GM12891 (cell line): ENCODE measurements at regions not wholly inside any gene's neighbourhood (a gene's known extent, or its start where the extent isn't known, plus 50 kb on each side); places are given as distances from the start of the nearest gene placed in this dataset.

Experiments used
- DNase-seq: peaks from one replicate; pipeline ENCODE4 v3.0.0; 2011; ENCODE audit warnings: low spot score; ENCODE audit not compliant: insufficient read length
- FAIRE-seq: peaks from 2 replicates; lab custom pipeline; 2011; peaks lifted over from hg19 to GRCh38; lab: Jason Lieb, UNC
- PAX5 ChIP-seq: IDR thresholded peaks from 2 replicates; pipeline ENCODE4 v1.6.1; 2011; ENCODE audit warnings: low read length, moderate library complexity, mild to moderate bottlenecking; ENCODE audit not compliant: insufficient read depth, severe bottlenecking
- POLR2A ChIP-seq: IDR thresholded peaks from 2 replicates; pipeline ENCODE4 v1.6.1; 2011; ENCODE audit warnings: low read depth, low read length, control low read depth
- POLR2AphosphoS5 ChIP-seq: IDR thresholded peaks from 2 replicates; pipeline ENCODE4 v1.6.1; 2011; ENCODE audit warnings: low read depth, low read length, control low read depth
- POU2F2 ChIP-seq: IDR thresholded peaks from 2 replicates; pipeline ENCODE4 v1.6.1; 2011; ENCODE audit warnings: low read depth, mild to moderate bottlenecking, control low read depth, low read length, moderate library complexity
- SPI1 ChIP-seq: IDR thresholded peaks from 2 replicates; pipeline ENCODE4 v1.6.1; 2011; ENCODE audit warnings: low read depth, low read length, control low read depth
- TAF1 ChIP-seq: IDR thresholded peaks from 2 replicates; pipeline ENCODE4 v1.6.1; 2011; ENCODE audit warnings: low read depth, low read length, control low read depth

DNA sequence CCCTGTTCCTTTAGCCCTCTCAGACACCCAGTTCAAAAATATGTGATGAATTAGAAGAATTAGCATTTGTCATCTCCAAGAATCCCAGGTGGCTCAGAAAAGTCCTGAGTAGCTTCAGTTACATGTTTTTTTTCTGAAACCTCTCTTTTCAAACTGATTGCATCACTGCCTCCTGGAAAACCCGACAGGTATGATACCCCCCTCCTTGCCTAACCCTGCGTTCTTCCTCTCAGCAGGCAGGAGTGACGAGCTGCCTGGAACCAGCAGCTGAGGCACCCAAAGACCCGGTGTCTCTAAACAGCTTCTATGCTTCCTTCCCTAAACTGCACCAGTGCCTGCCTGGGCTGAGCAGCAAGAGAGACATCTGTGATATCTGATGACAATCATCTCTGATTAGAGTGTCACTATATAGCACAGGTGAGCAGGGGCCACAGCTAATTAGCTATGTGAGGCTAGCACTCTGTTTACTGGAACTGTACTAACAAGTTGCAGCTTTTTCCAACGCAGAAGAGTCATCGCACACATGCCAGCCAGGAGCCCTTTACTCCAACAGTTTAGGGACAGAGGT is 376.4 kb upstream of the ATP5MC3 start:
- no peak for DNase-seq
- no peak for TF ChIP-seq POLR2AphosphoS5
- TF ChIP-seq POU2F2: no peak
- no peak for FAIRE-seq

DNA sequence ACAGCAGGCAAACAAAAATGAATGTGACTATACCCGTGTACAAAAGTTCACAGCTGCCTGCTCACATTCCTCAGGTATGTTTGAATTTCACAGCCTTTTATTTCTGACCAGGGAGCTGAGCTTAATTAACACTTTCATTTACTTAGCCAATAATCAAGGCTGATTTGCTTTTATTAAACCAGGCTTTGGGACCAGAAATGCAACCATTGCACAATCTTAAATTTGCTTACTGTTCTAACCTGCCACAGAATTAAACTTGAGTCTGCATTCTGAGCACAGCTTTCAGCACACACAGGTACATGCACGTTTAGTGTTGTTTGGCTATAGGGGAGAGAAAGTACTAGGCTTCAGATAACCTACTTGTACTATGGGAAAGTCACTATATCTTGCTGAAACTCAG is 372.4 kb upstream of the ATP5MC3 start:
- DNase-seq (no peak), FAIRE-seq (no peak)
- TF ChIP-seq POLR2AphosphoS5 (no peak), POLR2A (no peak), POU2F2 (no peak), SPI1 (no peak), TAF1 (no peak), PAX5 (no peak)

DNA sequence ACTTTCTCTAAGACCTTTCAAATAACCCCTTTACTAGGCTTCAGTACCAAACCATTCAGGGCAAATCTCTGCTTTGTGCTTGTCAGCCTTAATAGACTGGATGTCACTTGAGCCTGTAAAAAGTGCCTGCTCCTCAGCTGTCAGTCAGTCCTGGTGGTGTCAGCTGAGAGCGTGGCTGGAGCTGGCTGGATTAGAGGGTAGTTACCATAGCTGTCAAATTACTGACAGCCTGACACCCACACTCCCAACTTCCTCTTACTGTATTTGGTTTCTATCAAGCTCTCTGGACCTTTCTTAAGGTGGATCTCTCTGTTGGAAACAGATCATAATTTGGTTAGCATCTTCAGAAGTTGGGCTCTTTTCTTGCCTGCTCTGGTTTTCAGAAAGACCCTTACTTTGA is 371.4 kb upstream of the ATP5MC3 start:
- TF ChIP-seq POU2F2: no peak
- TF ChIP-seq POLR2AphosphoS5: no peak
- no peak for TF ChIP-seq POLR2A
- TF ChIP-seq TAF1: no peak
- no peak for TF ChIP-seq SPI1
- no peak for TF ChIP-seq PAX5

DNA sequence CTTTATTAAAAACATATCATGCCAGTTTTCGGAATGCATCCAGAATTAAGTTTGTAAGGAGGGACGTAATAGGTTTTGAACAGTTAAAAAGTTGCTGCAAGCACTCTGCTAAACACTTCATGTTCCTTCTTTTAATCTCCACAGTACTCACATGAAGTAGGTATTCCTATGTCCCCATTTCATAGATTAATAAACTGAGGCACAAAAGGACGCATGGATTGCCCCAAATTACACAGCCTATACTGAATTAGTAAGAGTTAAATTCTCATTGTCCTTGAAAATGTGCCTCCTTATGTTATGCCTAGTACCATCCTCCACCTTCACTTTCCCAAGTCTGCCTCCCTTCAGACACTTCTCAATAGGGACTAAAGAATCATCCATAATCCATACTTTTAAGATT is 358.9 kb upstream of the ATP5MC3 start:
- no peak for TF ChIP-seq POLR2AphosphoS5
- TF ChIP-seq SPI1: no peak
- TF ChIP-seq POLR2A: no peak
- TF ChIP-seq TAF1: no peak
- no peak for TF ChIP-seq POU2F2
- DNase-seq (no peak), FAIRE-seq (no peak)

More for the DNA sequence above, 371.4 kb upstream of the ATP5MC3 start:
- DNase-seq (no peak), FAIRE-seq (no peak)

DNA sequence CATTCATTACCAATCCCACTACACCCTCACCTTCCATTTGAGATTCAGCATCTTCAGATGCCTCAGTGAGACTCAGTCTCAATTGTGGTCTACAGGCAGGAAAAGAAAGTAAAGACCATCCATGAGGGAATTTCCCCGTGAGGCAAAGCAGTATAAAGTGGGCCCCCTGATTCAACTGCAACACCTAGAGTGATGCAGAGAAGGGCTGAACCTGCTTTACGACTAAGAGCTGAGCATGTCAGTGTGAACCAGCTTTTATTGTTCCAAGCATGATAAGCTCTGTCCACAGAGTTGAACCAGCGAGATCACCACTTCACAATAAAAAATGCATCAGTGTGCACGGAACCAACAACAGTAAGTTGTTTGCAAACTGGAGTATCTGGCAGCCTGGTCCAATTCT is 357.6 kb upstream of the ATP5MC3 start:
- DNase-seq (no peak), FAIRE-seq (no peak)
- no peak for TF ChIP-seq POU2F2
- TF ChIP-seq TAF1: no peak
- no peak for TF ChIP-seq POLR2AphosphoS5
- TF ChIP-seq POLR2A: no peak
- TF ChIP-seq PAX5: no peak
- no peak for TF ChIP-seq SPI1

DNA sequence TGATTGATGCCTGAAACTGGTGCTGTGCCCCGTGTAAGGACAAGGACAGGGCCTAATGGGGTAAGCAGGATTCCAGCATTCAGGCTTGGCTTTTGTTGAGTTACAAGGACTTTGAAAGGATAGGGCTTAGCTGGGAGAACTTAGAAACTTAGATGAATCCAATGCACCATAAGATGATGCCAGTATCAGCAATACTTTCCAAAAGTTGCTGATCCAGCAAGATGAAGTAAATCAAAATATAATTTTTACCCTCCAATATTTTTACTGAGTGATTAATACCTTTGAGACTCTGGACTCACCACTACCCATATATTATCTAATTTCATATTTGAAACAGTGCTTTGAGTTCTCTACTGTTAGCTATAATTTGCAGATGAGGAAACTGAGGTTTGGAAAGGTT is 354.5 kb upstream of the ATP5MC3 start:
- FAIRE-seq (no peak), DNase-seq (no peak)
- TF ChIP-seq TAF1 (no peak), PAX5 (no peak), POU2F2 (no peak), SPI1 (no peak)

DNA sequence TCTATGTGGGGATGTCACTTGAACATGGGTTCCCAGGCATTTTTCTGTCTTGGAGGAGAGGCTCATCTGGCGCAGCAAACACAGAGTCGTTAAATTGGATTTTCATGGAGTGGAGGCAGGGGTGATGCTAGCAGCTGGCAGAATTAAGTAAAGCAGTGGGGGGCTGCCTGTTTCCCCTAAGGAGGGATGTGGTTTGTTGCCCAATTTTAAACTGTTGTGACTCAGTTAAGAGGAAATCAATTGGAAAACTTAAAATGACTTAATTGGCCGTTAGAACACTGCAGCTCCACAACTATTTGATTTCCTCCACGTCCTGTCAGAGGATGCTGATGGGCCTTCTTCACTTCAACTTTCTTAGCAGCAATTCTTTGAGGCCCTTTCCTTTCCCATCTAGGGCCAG is 354.1 kb upstream of the ATP5MC3 start:
- TF ChIP-seq POU2F2 (no peak), POLR2AphosphoS5 (no peak), SPI1 (no peak), POLR2A (no peak), TAF1 (no peak), PAX5 (no peak)
- FAIRE-seq (no peak), DNase-seq (no peak)

DNA sequence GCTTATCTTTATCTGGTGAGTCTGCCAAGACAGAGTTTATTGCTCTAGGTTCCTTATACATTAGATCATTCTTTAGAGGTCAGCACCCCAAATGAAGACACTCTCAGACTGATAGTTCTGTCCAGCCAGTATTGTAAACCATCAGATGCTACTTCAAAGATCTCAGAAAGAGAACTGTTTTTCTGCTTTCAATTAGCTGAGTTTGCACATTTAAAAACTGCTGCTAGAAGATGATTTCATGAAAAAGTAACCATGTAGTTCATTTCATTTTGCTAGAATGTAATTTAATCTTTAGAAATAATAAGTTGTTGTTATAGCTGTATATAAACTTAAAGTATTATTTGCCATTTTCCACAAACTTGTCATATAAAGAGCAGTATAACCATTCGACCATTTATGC is 344.5 kb upstream of the ATP5MC3 start:
- no peak for DNase-seq
- no peak for TF ChIP-seq POU2F2
- TF ChIP-seq SPI1: no peak
- TF ChIP-seq POLR2AphosphoS5: no peak
- no peak for TF ChIP-seq POLR2A
- no peak for TF ChIP-seq PAX5
- TF ChIP-seq TAF1: no peak
- FAIRE-seq: no peak

DNA sequence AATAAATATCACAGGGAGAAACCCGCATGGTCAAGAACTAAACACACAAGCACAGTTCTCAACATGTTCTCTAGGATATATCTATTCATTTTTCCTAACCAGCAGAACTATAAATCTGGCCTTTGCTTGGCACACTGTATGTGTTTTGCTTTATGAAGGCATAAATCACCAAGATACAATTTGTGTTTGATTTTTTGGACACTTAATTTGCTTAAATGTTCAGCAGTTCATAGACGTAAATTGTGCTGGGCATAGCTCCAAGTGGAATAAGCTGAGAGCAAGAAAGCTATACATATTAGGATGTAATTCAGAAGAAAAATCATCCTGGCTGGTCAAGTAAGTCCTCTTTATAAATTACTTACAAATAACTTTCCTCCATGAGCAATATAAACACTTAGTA is 341.5 kb upstream of the ATP5MC3 start:
- FAIRE-seq (no peak), DNase-seq (no peak)
- TF ChIP-seq POLR2A (no peak), TAF1 (no peak), POU2F2 (no peak), PAX5 (no peak), SPI1 (no peak)

DNA sequence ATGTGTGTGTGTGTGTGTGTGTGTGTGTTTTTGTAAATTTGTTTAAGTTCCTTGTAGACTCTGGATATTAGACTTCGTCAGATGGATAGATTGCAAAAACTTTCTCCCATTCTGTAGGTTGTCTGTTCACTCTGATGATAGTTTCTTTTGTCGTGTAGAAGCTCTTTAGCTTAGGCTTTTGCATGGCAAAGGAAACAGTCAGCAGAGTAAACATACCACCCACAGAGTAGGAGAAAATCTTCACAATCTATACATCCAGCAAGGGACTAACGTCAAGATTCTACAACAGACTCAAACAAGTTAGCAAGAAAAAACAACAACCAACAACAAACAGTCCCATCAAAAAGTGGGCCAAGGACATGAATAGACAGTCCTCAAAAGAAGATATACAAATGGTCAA is 336.7 kb upstream of the ATP5MC3 start:
- FAIRE-seq: no peak
- DNase-seq: no peak
- TF ChIP-seq POLR2AphosphoS5: no peak
- no peak for TF ChIP-seq POLR2A
- no peak for TF ChIP-seq PAX5
- no peak for TF ChIP-seq POU2F2

DNA sequence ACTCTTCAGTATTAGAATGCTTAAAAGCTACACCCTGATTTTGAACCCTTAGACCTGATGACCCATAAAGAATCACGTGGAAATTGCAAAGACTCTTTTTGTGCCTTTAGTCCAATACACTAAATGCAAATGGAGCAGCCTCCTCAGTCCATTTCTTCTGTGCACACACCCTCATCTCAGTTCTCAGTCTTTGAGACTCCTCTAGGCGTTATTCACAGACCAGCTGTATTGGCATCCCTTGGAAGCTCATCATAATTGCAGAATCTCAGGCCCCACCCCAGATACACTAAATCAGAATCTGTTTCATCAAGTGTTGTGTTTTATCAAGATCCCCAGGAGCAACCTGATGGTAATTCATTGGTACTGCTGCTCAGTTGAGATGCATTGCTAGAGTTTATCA is 335.0 kb upstream of the ATP5MC3 start:
- no peak for DNase-seq

More for the DNA sequence above, 335.0 kb upstream of the ATP5MC3 start:
- no peak for FAIRE-seq
- TF ChIP-seq POLR2AphosphoS5: no peak
- TF ChIP-seq TAF1: no peak
- no peak for TF ChIP-seq SPI1
- TF ChIP-seq POLR2A: no peak
- TF ChIP-seq PAX5: no peak
- no peak for TF ChIP-seq POU2F2
